ENCODE measurements at regions not wholly inside any gene's neighbourhood (a gene's known extent, or its start where the extent isn't known, plus 50 kb on each side); places are given as distances from the start of the nearest gene placed in this dataset.

DNA sequence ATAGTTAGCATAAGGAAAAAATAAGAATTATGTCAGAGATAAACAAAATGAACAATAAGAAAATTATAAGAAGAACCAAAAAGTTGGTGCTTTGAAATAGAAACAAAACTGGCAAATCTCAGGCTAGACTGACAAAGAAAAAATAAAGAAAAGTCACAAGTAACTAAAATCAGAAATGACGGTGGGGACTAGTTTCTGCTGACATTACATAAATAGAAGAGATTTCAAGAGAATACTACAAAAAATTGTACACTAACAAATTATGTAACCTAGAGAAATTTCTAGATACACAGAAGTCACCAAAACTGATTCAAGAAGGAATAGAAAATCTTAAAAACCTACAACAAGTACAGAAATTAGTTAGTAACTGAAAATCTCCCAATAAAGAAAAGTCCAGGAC is 355.6 kb upstream of the SGCG start:
- H3K4me3 ChIP-seq (replicated peaks in 1 of 3; ENCODE audit: insufficient read depth in 1 of 3, low read depth in 1 of 3, low read length in 3 of 3) = no peak overlapping the region
- H2AFZ ChIP-seq (ENCODE audit: low read depth, low read length) = no peak overlapping the region
- H3K9me1 ChIP-seq (replicated peaks; ENCODE audit: control insufficient read depth, extremely low read depth, insufficient read depth, low read length) = no peaks in the 10 kb centered on the region
- ChIA-PET CTCF (no interaction called here), POLR2A (no interaction called here)
- dilution Hi-C loops (cut with MboI; ENCODE audit: extremely low pct_ligation_motif_present, low sequenced_read_pairs) = no loop called here
- no peaks in the 10 kb centered on the region for H3K36me3 ChIP-seq (ENCODE audit: control insufficient read depth in 2 of 2, extremely low read depth in 1 of 2, insufficient read depth in 2 of 2, low read length in 2 of 2)
- H3K27me3 ChIP-seq (ENCODE audit: control insufficient read depth in 2 of 2, insufficient read depth in 2 of 2, low read length in 2 of 2) = no peaks in the 10 kb centered on the region
- intact Hi-C loops (cut with micrococcal nuclease) = no loop called here
- no peaks in the 10 kb centered on the region for H3K79me2 ChIP-seq (ENCODE audit: control insufficient read depth, insufficient read depth, low read length)
- no peak for DNase-seq (ENCODE audit: low read depth, low spot score)
- no peaks in the 10 kb centered on the region for H4K20me1 ChIP-seq (replicated peaks; ENCODE audit: control insufficient read depth, extremely low read depth, insufficient read depth, low read length)
- no TSS peak for BruUV-seq (replicated peaks)
- no peak overlapping the region for H3K4me2 ChIP-seq (ENCODE audit: insufficient read depth, low read length)
- no peaks in the 10 kb centered on the region for H3K4me1 ChIP-seq (ENCODE audit: control insufficient read depth, extremely low read depth, insufficient read depth, low read length)
- no peak for FAIRE-seq
- TF ChIP-seq JUN (IDR thresholded peaks at IDR 0.05; ENCODE audit: borderline replicate concordance, insufficient read depth, insufficient read length, low read depth) (no peak), MYC (IDR thresholded peaks at IDR 0.05; ENCODE audit: low read depth, low read length) (no peak), POLR2AphosphoS5 (IDR thresholded peaks at IDR 0.05; ENCODE audit: insufficient read depth, low read depth, low read length) (no peak)
- TF ChIP-seq, protein P1, sequence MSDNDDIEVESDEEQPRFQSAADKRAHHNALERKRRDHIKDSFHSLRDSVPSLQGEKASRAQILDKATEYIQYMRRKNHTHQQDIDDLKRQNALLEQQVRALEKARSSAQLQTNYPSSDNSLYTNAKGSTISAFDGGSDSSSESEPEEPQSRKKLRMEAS (IDR thresholded peaks at IDR 0.05; ENCODE audit: insufficient read depth, insufficient read length) = no peak
- no peak overlapping the region for H3K9ac ChIP-seq (replicated peaks; ENCODE audit: extremely low read depth, insufficient read depth, low read length)
- no peak overlapping the region for H3K27ac ChIP-seq (ENCODE audit: insufficient read depth, low read depth, low read length)
- no peaks in the 10 kb centered on the region for H3K9me3 ChIP-seq (replicated peaks; ENCODE audit: control insufficient read depth, insufficient read depth, low read length)

GRCh38 chr13:22828081-22828480 is 352.7 kb upstream of the SGCG start:
- Histone ChIP-seq H3K79me2 (ENCODE audit: control insufficient read depth, insufficient read depth, low read length) (no peaks in the 10 kb centered on the region), H4K20me1 (replicated peaks; ENCODE audit: control insufficient read depth, extremely low read depth, insufficient read depth, low read length) (no peaks in the 10 kb centered on the region), H3K4me3 (replicated peaks in 1 of 3; ENCODE audit: insufficient read depth in 1 of 3, low read depth in 1 of 3, low read length in 3 of 3) (no peak overlapping the region), H2AFZ (ENCODE audit: low read depth, low read length) (no peak overlapping the region), H3K9ac (replicated peaks; ENCODE audit: extremely low read depth, insufficient read depth, low read length) (no peak overlapping the region), H3K27me3 (ENCODE audit: control insufficient read depth in 2 of 2, insufficient read depth in 2 of 2, low read length in 2 of 2) (no peaks in the 10 kb centered on the region), H3K27ac (ENCODE audit: insufficient read depth, low read depth, low read length) (no peak overlapping the region), H3K9me1 (replicated peaks; ENCODE audit: control insufficient read depth, extremely low read depth, insufficient read depth, low read length) (no peaks in the 10 kb centered on the region), H3K9me3 (replicated peaks; ENCODE audit: control insufficient read depth, insufficient read depth, low read length) (no peaks in the 10 kb centered on the region), H3K36me3 (ENCODE audit: control insufficient read depth in 2 of 2, extremely low read depth in 1 of 2, insufficient read depth in 2 of 2, low read length in 2 of 2) (no peaks in the 10 kb centered on the region), H3K4me2 (ENCODE audit: insufficient read depth, low read length) (no peak overlapping the region), H3K4me1 (ENCODE audit: control insufficient read depth, extremely low read depth, insufficient read depth, low read length) (no peaks in the 10 kb centered on the region)
- ChIA-PET CTCF (no interaction called here), POLR2A (no interaction called here)
- TF ChIP-seq EZH2 (IDR thresholded peaks at IDR 0.05; ENCODE audit: borderline replicate concordance, low read depth, low read length, severe bottlenecking) = no peak
- TF ChIP-seq FOS (IDR thresholded peaks at IDR 0.05; ENCODE audit: borderline replicate concordance, insufficient read depth, low read length) = no peak
- TF ChIP-seq MYC (IDR thresholded peaks at IDR 0.05; ENCODE audit: low read depth, low read length) = no peak
- TF ChIP-seq, protein P1 (IDR thresholded peaks at IDR 0.05; ENCODE audit: insufficient read depth, insufficient read length) = no peak
- TF ChIP-seq GATA2 (IDR thresholded peaks at IDR 0.05; ENCODE audit: insufficient read depth, insufficient read length, low read depth, low read length) = no peak
- TF ChIP-seq, protein P2, sequence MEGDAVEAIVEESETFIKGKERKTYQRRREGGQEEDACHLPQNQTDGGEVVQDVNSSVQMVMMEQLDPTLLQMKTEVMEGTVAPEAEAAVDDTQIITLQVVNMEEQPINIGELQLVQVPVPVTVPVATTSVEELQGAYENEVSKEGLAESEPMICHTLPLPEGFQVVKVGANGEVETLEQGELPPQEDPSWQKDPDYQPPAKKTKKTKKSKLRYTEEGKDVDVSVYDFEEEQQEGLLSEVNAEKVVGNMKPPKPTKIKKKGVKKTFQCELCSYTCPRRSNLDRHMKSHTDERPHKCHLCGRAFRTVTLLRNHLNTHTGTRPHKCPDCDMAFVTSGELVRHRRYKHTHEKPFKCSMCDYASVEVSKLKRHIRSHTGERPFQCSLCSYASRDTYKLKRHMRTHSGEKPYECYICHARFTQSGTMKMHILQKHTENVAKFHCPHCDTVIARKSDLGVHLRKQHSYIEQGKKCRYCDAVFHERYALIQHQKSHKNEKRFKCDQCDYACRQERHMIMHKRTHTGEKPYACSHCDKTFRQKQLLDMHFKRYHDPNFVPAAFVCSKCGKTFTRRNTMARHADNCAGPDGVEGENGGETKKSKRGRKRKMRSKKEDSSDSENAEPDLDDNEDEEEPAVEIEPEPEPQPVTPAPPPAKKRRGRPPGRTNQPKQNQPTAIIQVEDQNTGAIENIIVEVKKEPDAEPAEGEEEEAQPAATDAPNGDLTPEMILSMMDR (IDR thresholded peaks at IDR 0.05; ENCODE audit: extremely low read depth in 1 of 2, insufficient read depth in 1 of 2, low read depth in 1 of 2, low read length in 2 of 2) = no peak
- no peak for TF ChIP-seq JUN (IDR thresholded peaks at IDR 0.05; ENCODE audit: borderline replicate concordance, insufficient read depth, insufficient read length, low read depth)
- TF ChIP-seq POLR2AphosphoS5 (IDR thresholded peaks at IDR 0.05; ENCODE audit: insufficient read depth, low read depth, low read length) = no peak
- no peak for TF ChIP-seq POLR2A (IDR thresholded peaks at IDR 0.05; ENCODE audit: low read depth, low read length)
- no peak for FAIRE-seq
- intact Hi-C loops (cut with micrococcal nuclease) = no loop called here
- dilution Hi-C loops (cut with MboI; ENCODE audit: extremely low pct_ligation_motif_present, low sequenced_read_pairs) = no loop called here
- BruUV-seq (replicated peaks) = no TSS peak
- no peak for DNase-seq (ENCODE audit: low read depth, low spot score)

All from endothelial cell of umbilical vein (primary cell).